Endothelial cell of umbilical vein (primary cell): ENCODE measurements at regions not wholly inside any gene's neighbourhood (a gene's known extent, or its start where the extent isn't known, plus 50 kb on each side); places are given as distances from the start of the nearest gene placed in this dataset.

Experiments
- BruUV-seq: library from RNA; stranded (reverse); fragments of 400-500 nt; replicated peaks from 2 replicates; lab custom pipeline; 2021; lab: Mats Ljungman, UMichigan
- CTCF ChIA-PET: fragments of 300-600, 350-600 bp; sonication (Branson Sonifier 250); formaldehyde crosslinking; loops from one replicate; lab custom pipeline; 2021; ENCODE audit warnings: antibody characterized with exemption, inconsistent platforms; lab: Charles Lee
- POLR2A ChIA-PET: fragments of 300-600, 350-600 bp; sonication (Branson Sonifier 250); formaldehyde crosslinking; loops from one replicate; lab custom pipeline; 2021; ENCODE audit warnings: antibody characterized with exemption, inconsistent platforms; lab: Charles Lee
- DNase-seq: peaks from one replicate; pipeline ENCODE4 v3.0.0-alpha.2; 2011; ENCODE audit warnings: low read depth, low spot score
- FAIRE-seq: peaks from 2 replicates; lab custom pipeline; 2011; peaks lifted over from hg19 to GRCh38; lab: Jason Lieb, UNC
- H2AFZ ChIP-seq: 2 replicates; pipeline ENCODE4 v1.6.0; 2012; ENCODE audit warnings: low read depth, low read length, control low read depth, inconsistent platforms
- H3K27ac ChIP-seq: 2 replicates; pipeline ENCODE4 v1.5.1; 2011; ENCODE audit warnings: low read depth, mild to moderate bottlenecking, control low read depth, low read length, moderate library complexity; ENCODE audit not compliant: insufficient read depth
- H3K27me3 ChIP-seq, 2 experiments: 2 replicates each; pipeline versions ENCODE4 v1.6.0 to v1.6.1; 2011; ENCODE audit warnings: low read length in 2 of 2, mixed read lengths in 1 of 2; ENCODE audit not compliant: control insufficient read depth in 2 of 2, insufficient read depth in 2 of 2
- H3K36me3 ChIP-seq, 2 experiments: 2 replicates in 1 of 2; 3 replicates in 1 of 2; pipeline ENCODE4 v1.5.1; 2011; ENCODE audit warnings: low read length in 2 of 2, mild to moderate bottlenecking in 1 of 2, moderate library complexity in 1 of 2; ENCODE audit not compliant: control insufficient read depth in 2 of 2, insufficient read depth in 2 of 2; ENCODE audit errors: extremely low read depth in 1 of 2
- H3K4me1 ChIP-seq: 3 replicates; pipeline ENCODE4 v1.5.1; 2011; ENCODE audit warnings: mild to moderate bottlenecking, low read length; ENCODE audit not compliant: control insufficient read depth, insufficient read depth; ENCODE audit errors: extremely low read depth
- H3K4me2 ChIP-seq: 2 replicates; pipeline ENCODE4 v1.6.1; 2011; ENCODE audit warnings: low read length, control low read depth, mixed read lengths; ENCODE audit not compliant: insufficient read depth
- H3K4me3 ChIP-seq, 3 experiments: fragments of 200-600 bp in 1 of 3; sonication (generic), shearing (Covaris generic) in 1 of 3; replicated peaks in 1 of 3; 2 replicates each; pipeline ENCODE4 v1.5.1; 2011 to 2016; ENCODE audit warnings: control low read depth in 3 of 3, low read length in 3 of 3, mild to moderate bottlenecking in 2 of 3, inconsistent platforms in 1 of 3, low read depth in 1 of 3, moderate library complexity in 1 of 3; ENCODE audit not compliant: insufficient read depth in 1 of 3
- H3K79me2 ChIP-seq: 2 replicates; pipeline ENCODE4 v1.6.0; 2012; ENCODE audit warnings: low read length, inconsistent platforms; ENCODE audit not compliant: control insufficient read depth, insufficient read depth
- H3K9ac ChIP-seq: replicated peaks from 2 replicates; pipeline ENCODE3; 2011; ENCODE audit warnings: low read length, control low read depth; ENCODE audit not compliant: insufficient read depth; ENCODE audit errors: extremely low read depth
- H3K9me1 ChIP-seq: replicated peaks from 3 replicates; pipeline ENCODE4 v1.6.0; 2011; ENCODE audit warnings: mild to moderate bottlenecking, low read length; ENCODE audit not compliant: control insufficient read depth, insufficient read depth; ENCODE audit errors: extremely low read depth
- H3K9me3 ChIP-seq: replicated peaks from 2 replicates; pipeline ENCODE4 v1.5.1; 2012; ENCODE audit warnings: low read length, inconsistent platforms; ENCODE audit not compliant: control insufficient read depth, insufficient read depth
- H4K20me1 ChIP-seq: replicated peaks from 2 replicates; pipeline ENCODE3; 2011; ENCODE audit warnings: mild to moderate bottlenecking, low read length; ENCODE audit not compliant: control insufficient read depth, insufficient read depth; ENCODE audit errors: extremely low read depth
- CTCF ChIP-seq, 2 donors: IDR thresholded peaks; 1 replicate in 1 of 2; 2 replicates in 1 of 2; pipeline ENCODE4 v1.5.1; 2011; ENCODE audit warnings: low read length in 2 of 2, mild to moderate bottlenecking in 2 of 2, moderate library complexity in 2 of 2, control low read depth in 1 of 2, inconsistent platforms in 1 of 2, low read depth in 1 of 2; ENCODE audit not compliant: insufficient read depth in 1 of 2; ENCODE audit errors: extremely low read depth in 1 of 2
- EZH2 ChIP-seq: IDR thresholded peaks from 2 replicates; pipeline ENCODE4 v1.6.1; 2012; ENCODE audit warnings: borderline replicate concordance, low read depth, mild to moderate bottlenecking, moderate library complexity, low read length, inconsistent platforms; ENCODE audit not compliant: severe bottlenecking
- FOS ChIP-seq: IDR thresholded peaks from 2 replicates; pipeline ENCODE4 v1.6.1; 2011; ENCODE audit warnings: mild to moderate bottlenecking, low read length, moderate library complexity, borderline replicate concordance; ENCODE audit not compliant: insufficient read depth
- GATA2 ChIP-seq: IDR thresholded peaks from 2 replicates; pipeline ENCODE4 v1.7.0; 2011; ENCODE audit warnings: low read depth, mild to moderate bottlenecking, moderate library complexity, mixed read lengths, low read length; ENCODE audit not compliant: insufficient read length, insufficient read depth
- JUN ChIP-seq: IDR thresholded peaks from 2 replicates; pipeline ENCODE4 v1.6.1; 2011; ENCODE audit warnings: borderline replicate concordance, low read depth; ENCODE audit not compliant: insufficient read length, insufficient read depth
- MAX ChIP-seq: IDR thresholded peaks from 2 replicates; pipeline ENCODE4 v1.6.1; 2011; ENCODE audit not compliant: insufficient read depth, insufficient read length
- MYC ChIP-seq: IDR thresholded peaks from one replicate; pipeline ENCODE4 v1.6.1; 2011; ENCODE audit warnings: mild to moderate bottlenecking, low read depth, low read length
- POLR2A ChIP-seq: IDR thresholded peaks from 2 replicates; pipeline ENCODE4 v1.6.1; 2012; ENCODE audit warnings: low read depth, mild to moderate bottlenecking, control low read depth, low read length
- POLR2AphosphoS5 ChIP-seq: IDR thresholded peaks from 2 replicates; pipeline ENCODE4 v1.6.1; 2012; ENCODE audit warnings: low read depth, mild to moderate bottlenecking, control low read depth, low read length, moderate library complexity; ENCODE audit not compliant: insufficient read depth
- dilution Hi-C: fragments of 300-500 bp; cut with MboI; formaldehyde crosslinking; loops from one replicate; pipeline ENCODE4 v1.15.0; 2019; ENCODE audit warnings: low sequenced_read_pairs; ENCODE audit not compliant: extremely low pct_ligation_motif_present
- intact Hi-C: fragments of 100-400 bp; cut with micrococcal nuclease; formaldehyde crosslinking; loops from one replicate; pipeline ENCODE4 v1.10.0; 2022

- Histone ChIP-seq H3K4me1 (no peaks in the 10 kb centered on the region), H3K4me3 (no peak overlapping the region), H3K27me3 (peaks cover 0 to 2% of the 10 kb centered on the region in 2 experiments), H3K27ac (no peak overlapping the region), H3K9ac (no peak overlapping the region), H3K36me3 (no peaks in the 10 kb centered on the region), H4K20me1 (no peaks in the 10 kb centered on the region), H3K9me1 (no peaks in the 10 kb centered on the region), H2AFZ (no peak overlapping the region), H3K9me3 (no peaks in the 10 kb centered on the region), H3K4me2 (no peak overlapping the region), H3K79me2 (no peaks in the 10 kb centered on the region)
- no TSS peak for BruUV-seq
- FAIRE-seq (no peak), DNase-seq (no peak)
- TF ChIP-seq MYC (no peak), MAX (no peak), POLR2A (no peak), GATA2 (no peak), CTCF (IDR thresholded peaks at IDR 0.05; ENCODE audit: extremely low read depth in 1 of 2, insufficient read depth in 1 of 2, low read depth in 1 of 2, low read length in 2 of 2) (no peak), JUN (no peak), POLR2AphosphoS5 (no peak), FOS (no peak), EZH2 (no peak)
- dilution Hi-C loops (no loop called here), intact Hi-C loops (no loop called here)
- CTCF ChIA-PET = no interaction called here
- POLR2A ChIA-PET = no interaction called here
Observed at GRCh38 chr9:134515026-134515821, 126.4 kb upstream of the COL5A1 start.
